ENCODE measurements at regions not wholly inside any gene's neighbourhood (a gene's known extent, or its start where the extent isn't known, plus 50 kb on each side); places are given as distances from the start of the nearest gene placed in this dataset.

DNA sequence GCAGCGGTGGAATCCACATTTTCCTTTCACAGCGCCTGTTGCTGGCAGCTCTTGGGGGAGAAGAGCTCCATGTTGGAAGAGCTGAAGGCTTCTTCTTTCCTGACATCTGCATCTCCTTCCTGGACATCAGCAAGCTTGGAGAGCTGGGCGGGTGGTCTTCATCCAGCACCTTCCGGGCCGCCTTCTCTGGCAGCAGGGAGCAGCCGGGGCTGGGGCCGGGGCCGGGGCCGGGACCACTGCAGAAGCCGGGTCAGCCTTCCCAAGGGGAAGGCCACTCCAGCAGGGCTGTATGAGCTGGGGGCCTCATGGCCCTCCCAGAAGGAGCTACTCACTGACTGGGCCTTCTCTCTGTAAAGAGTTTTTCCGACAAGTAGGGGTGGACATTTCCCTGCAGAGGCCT, 787.5 kb downstream of the TLE4 start:
- Histone ChIP-seq H3K4me1 (replicated peaks in 1 of 2) (no peaks in the 10 kb centered on the region), H3K4me3 (no peak overlapping the region), H3K36me3 (replicated peaks in 1 of 2) (no peaks in the 10 kb centered on the region), H3K9me3 (replicated peaks in 1 of 3) (no peaks in the 10 kb centered on the region), H3K27me3 (no peaks in the 10 kb centered on the region), H3K27ac (no peak overlapping the region)
- intact Hi-C loops (cut with DNase I) = no loop called here
- DNase-seq = no peak
- WGBS, 4 donors = 94 to 98% (median 96%) methylated on average over 8 to 11 of the region's 11 CpGs
- no peak for TF ChIP-seq POLR2A (IDR thresholded peaks at IDR 0.05)
- TF ChIP-seq, protein P1, sequence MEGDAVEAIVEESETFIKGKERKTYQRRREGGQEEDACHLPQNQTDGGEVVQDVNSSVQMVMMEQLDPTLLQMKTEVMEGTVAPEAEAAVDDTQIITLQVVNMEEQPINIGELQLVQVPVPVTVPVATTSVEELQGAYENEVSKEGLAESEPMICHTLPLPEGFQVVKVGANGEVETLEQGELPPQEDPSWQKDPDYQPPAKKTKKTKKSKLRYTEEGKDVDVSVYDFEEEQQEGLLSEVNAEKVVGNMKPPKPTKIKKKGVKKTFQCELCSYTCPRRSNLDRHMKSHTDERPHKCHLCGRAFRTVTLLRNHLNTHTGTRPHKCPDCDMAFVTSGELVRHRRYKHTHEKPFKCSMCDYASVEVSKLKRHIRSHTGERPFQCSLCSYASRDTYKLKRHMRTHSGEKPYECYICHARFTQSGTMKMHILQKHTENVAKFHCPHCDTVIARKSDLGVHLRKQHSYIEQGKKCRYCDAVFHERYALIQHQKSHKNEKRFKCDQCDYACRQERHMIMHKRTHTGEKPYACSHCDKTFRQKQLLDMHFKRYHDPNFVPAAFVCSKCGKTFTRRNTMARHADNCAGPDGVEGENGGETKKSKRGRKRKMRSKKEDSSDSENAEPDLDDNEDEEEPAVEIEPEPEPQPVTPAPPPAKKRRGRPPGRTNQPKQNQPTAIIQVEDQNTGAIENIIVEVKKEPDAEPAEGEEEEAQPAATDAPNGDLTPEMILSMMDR (IDR thresholded peaks at IDR 0.05) = no peak

- no peak for TF ChIP-seq POLR2A (IDR thresholded peaks at IDR 0.05)
- TF ChIP-seq, protein P1 (IDR thresholded peaks at IDR 0.05) = no peak
- Histone ChIP-seq H3K9me3 (replicated peaks in 1 of 3) (no peaks in the 10 kb centered on the region), H3K27ac (no peak overlapping the region), H3K4me3 (no peak overlapping the region), H3K27me3 (no peaks in the 10 kb centered on the region), H3K36me3 (replicated peaks in 1 of 2) (no peaks in the 10 kb centered on the region), H3K4me1 (replicated peaks in 1 of 2) (no peaks in the 10 kb centered on the region)
- DNase-seq = no peak
- intact Hi-C loops (cut with DNase I) = no loop called here
- WGBS, 4 donors = 91 to 98% (median 93%) methylated on average over 2 of the region's 2 CpGs
Measured at GRCh38 chr9:80352967-80353366, 781.2 kb downstream of the TLE4 start.

- no peaks in the 10 kb centered on the region for H3K9me3 ChIP-seq (replicated peaks in 1 of 3)
- 56 to 77% (median 70%) methylated on average over 1 of the region's 1 CpG for WGBS, 4 donors
Measured at GRCh38 chr9:80351612-80352011, 779.8 kb downstream of the TLE4 start.

DNA sequence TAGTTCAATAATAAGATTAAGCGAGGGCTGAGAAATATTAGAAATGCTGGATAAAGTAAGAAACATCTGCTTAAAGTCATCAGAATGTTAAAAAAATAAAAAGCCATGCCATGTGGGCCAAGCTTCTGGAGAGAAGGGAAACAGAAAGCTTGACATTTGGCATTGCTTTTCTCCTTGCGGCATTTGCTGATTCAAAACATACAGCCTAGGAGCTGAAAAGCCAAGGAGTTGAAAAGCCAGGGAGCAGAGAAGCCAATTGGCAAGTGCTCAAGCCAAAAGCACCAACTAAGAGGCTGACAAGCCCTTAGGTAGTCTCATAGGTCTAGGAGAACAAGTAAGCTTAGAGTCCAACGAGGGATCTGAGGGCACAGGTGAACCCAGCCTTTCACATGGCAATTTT, 754.3 kb downstream of the TLE4 start:
- no peak overlapping the region for H3K4me3 ChIP-seq
- TF ChIP-seq, protein P1 (IDR thresholded peaks at IDR 0.05) = no peak
- TF ChIP-seq POLR2A (IDR thresholded peaks at IDR 0.05) = no peak
- 74 to 83% (median 79%) methylated on average over 3 of the region's 3 CpGs for WGBS, 4 donors
- H3K36me3 ChIP-seq (replicated peaks in 1 of 2) = no peaks in the 10 kb centered on the region
- intact Hi-C loops (cut with DNase I) = no loop called here
- H3K27ac ChIP-seq = no peak overlapping the region
- no peak for DNase-seq
- no peaks in the 10 kb centered on the region for H3K4me1 ChIP-seq (replicated peaks in 1 of 2)
- no peaks in the 10 kb centered on the region for H3K27me3 ChIP-seq
- H3K9me3 ChIP-seq (replicated peaks in 1 of 3) = no peaks in the 10 kb centered on the region

More at GRCh38 chr9:80351612-80352011, 779.8 kb downstream of the TLE4 start:
- H3K27ac ChIP-seq = no peak overlapping the region
- no peak for DNase-seq
- H3K4me1 ChIP-seq (replicated peaks in 1 of 2) = no peaks in the 10 kb centered on the region
- intact Hi-C loops (cut with DNase I) = no loop called here
- TF ChIP-seq POLR2A (IDR thresholded peaks at IDR 0.05) = no peak
- TF ChIP-seq, protein P1 (IDR thresholded peaks at IDR 0.05) = no peak
- H3K36me3 ChIP-seq (replicated peaks in 1 of 2) = no peaks in the 10 kb centered on the region
- H3K4me3 ChIP-seq = no peak overlapping the region
- H3K27me3 ChIP-seq = no peaks in the 10 kb centered on the region

Data from adrenal gland (tissue), 9 donors.